ENCODE measurements at regions not wholly inside any gene's neighbourhood (a gene's known extent, or its start where the extent isn't known, plus 50 kb on each side); places are given as distances from the start of the nearest gene placed in this dataset.

DNA sequence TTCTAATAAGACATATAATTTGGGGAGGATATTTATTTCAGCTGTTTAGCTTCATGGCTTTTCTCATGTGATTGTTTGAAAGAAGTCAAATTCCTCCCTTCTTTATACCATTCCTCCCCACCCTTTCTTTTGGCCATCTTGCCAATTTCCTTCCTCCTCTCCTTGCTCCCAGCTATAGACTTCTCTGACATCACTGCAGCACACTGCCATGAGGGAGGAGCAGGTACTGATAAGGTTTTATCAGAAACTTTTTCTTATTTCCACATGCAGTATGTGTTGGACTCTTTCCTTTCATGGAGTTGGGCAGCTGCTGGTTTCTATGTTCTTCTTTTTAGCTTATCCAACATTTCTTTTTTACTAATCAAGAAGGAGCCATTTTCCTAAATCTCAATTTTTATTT lies 481.7 kb upstream of the NR3C2 start:
- Histone ChIP-seq H3K27ac (no peak overlapping the region), H3K4me1 (ENCODE audit: insufficient read depth) (no peaks in the 10 kb centered on the region), H3K9me3 (no peaks in the 10 kb centered on the region), H3K4me3 (no peak overlapping the region), H3K36me3 (no peaks in the 10 kb centered on the region), H3K27me3 (no peaks in the 10 kb centered on the region)
- intact Hi-C loops (cut with DNase I): no loop called here
- no peak for DNase-seq
- TF ChIP-seq EP300 (IDR thresholded peaks at IDR 0.05): no peak
- TF ChIP-seq POLR2A (IDR thresholded peaks at IDR 0.05): no peak
- TF ChIP-seq CTCF (IDR thresholded peaks at IDR 0.05): no peak

- Histone ChIP-seq H3K27ac (no peak overlapping the region), H3K27me3 (no peaks in the 10 kb centered on the region), H3K4me1 (ENCODE audit: insufficient read depth) (no peaks in the 10 kb centered on the region), H3K4me3 (no peak overlapping the region), H3K36me3 (no peaks in the 10 kb centered on the region), H3K9me3 (no peaks in the 10 kb centered on the region)
- no peak for TF ChIP-seq POLR2A (IDR thresholded peaks at IDR 0.05)
- no peak for TF ChIP-seq CTCF (IDR thresholded peaks at IDR 0.05)
- TF ChIP-seq EP300 (IDR thresholded peaks at IDR 0.05): no peak
- no peak for DNase-seq
- 84 to 88% (median 84%) methylated on average over 1 of the region's 1 CpG for WGBS, 3 donors
- intact Hi-C loops (cut with DNase I): no loop called here
Measured at GRCh38 chr4:148922497-148922896, 480.3 kb upstream of the NR3C2 start.

DNA sequence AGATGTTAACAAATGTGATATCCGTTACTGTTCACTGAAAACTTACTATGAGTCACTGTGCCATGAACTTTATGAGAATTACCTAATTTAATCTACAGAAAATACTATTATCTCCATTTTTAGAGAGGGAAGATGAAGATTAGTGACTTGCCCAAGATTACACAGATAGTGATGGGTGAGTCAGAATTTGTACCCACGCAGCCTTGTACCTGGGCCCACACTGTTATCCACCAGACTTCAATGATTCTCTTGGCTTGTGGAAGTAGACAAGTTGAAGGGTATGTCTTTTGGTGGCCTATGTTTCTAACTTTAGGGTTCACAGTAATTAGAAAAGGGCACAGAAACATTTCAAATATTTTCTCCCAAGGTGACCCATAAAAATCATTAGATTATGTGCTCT lies 472.5 kb upstream of the NR3C2 start:
- WGBS, 3 donors: 90 to 98% (median 93%) methylated on average over 2 of the region's 2 CpGs

DNA sequence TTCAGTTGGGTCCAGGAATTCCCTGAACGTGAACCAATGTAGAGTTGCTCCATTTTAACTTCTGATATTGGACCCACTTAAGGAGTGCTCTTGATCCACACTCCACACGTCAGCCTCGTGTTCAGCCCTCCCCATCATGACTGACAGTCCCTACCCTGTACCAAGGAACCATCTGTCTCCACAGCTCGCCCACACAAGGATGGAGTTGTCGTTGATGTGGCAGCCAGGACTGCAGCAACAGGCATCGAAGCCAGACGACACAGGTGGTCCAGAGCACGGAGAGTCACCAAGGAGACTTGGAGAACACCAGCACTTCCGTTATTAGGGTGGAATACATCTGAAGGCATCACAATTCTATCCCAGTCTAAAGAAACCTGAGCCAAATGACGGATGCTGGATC lies 472.1 kb upstream of the NR3C2 start:
- TF ChIP-seq POLR2A (IDR thresholded peaks at IDR 0.05) (no peak), EP300 (IDR thresholded peaks at IDR 0.05) (no peak), CTCF (IDR thresholded peaks at IDR 0.05) (no peak)
- H3K36me3 ChIP-seq: no peaks in the 10 kb centered on the region
- 87 to 89% (median 87%) methylated on average over 10 of the region's 10 CpGs for whole genome bisulfite sequencing, 3 donors
- intact Hi-C loops (cut with DNase I): no loop called here
- H3K4me3 ChIP-seq: no peak overlapping the region
- no peaks in the 10 kb centered on the region for H3K27me3 ChIP-seq
- no peaks in the 10 kb centered on the region for H3K4me1 ChIP-seq (ENCODE audit: insufficient read depth)
- no peak overlapping the region for H3K27ac ChIP-seq
- no peak for DNase-seq
- H3K9me3 ChIP-seq: no peaks in the 10 kb centered on the region

More for the DNA sequence above, 472.5 kb upstream of the NR3C2 start:
- no peaks in the 10 kb centered on the region for H3K4me1 ChIP-seq (ENCODE audit: insufficient read depth)
- H3K4me3 ChIP-seq: no peak overlapping the region
- H3K27ac ChIP-seq: no peak overlapping the region
- TF ChIP-seq EP300 (IDR thresholded peaks at IDR 0.05) (no peak), POLR2A (IDR thresholded peaks at IDR 0.05) (no peak), CTCF (IDR thresholded peaks at IDR 0.05) (no peak)
- no peaks in the 10 kb centered on the region for H3K36me3 ChIP-seq
- H3K27me3 ChIP-seq: no peaks in the 10 kb centered on the region
- no peaks in the 10 kb centered on the region for H3K9me3 ChIP-seq
- intact Hi-C loops (cut with DNase I): no loop called here
- no peak for DNase-seq

- Histone ChIP-seq H3K36me3 (no peaks in the 10 kb centered on the region), H3K4me1 (ENCODE audit: insufficient read depth) (no peaks in the 10 kb centered on the region), H3K27ac (no peak overlapping the region), H3K27me3 (no peaks in the 10 kb centered on the region), H3K4me3 (no peak overlapping the region), H3K9me3 (no peaks in the 10 kb centered on the region)
- TF ChIP-seq CTCF (IDR thresholded peaks at IDR 0.05): no peak
- no peak for TF ChIP-seq POLR2A (IDR thresholded peaks at IDR 0.05)
- TF ChIP-seq EP300 (IDR thresholded peaks at IDR 0.05): no peak
- intact Hi-C loops (cut with DNase I): no loop called here
- no peak for DNase-seq
Measured at GRCh38 chr4:148903388-148903787, 461.2 kb upstream of the NR3C2 start.
